ENCODE measurements at regions not wholly inside any gene's neighbourhood (a gene's known extent, or its start where the extent isn't known, plus 50 kb on each side); places are given as distances from the start of the nearest gene placed in this dataset.

DNA sequence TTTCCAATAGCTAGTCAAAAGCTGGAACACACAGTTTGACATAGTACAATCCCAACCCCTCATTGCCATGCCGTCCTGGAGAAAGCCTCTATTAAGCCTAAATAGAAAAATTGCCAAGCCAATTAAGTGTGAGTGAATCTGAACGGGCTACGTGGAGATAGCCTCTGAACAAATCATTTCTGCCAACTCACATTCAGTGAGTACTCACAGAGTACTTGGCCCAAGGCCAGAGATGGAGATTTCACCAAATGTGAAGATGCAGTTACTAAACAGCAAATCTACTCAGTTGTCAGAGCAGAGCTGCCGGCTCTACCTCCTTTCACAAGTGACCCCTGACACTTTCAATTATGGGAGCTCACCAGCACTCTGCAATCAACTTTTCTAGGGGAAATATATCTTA is 350.0 kb downstream of the GALC start:
- CTCF ChIA-PET, result no interaction called here
- 92% methylated on average over 4 of the region's 4 CpGs for WGBS (ENCODE audit: insufficient coverage)
- Histone ChIP-seq H3K27ac (ENCODE audit: insufficient read depth in 1 of 2, low read depth in 1 of 2, low read length in 2 of 2, poor library complexity in 1 of 2, severe bottlenecking in 2 of 2) (no peak overlapping the region), H3K36me3 (ENCODE audit: control insufficient read depth in 4 of 4, insufficient read depth in 4 of 4, low read length in 3 of 4) (no peaks in the 10 kb centered on the region), H3K4me1 (ENCODE audit: control extremely low read depth in 1 of 4, control insufficient read depth in 4 of 4, insufficient read depth in 4 of 4, low read length in 3 of 4) (no peaks in the 10 kb centered on the region), H3K27me3 (replicated peaks in 2 of 5; ENCODE audit: control insufficient read depth in 4 of 5, insufficient read depth in 5 of 5, low read length in 4 of 5) (no peaks in the 10 kb centered on the region), H3K9me3 (ENCODE audit: control extremely low read depth in 1 of 5, control insufficient read depth in 4 of 5, insufficient read depth in 2 of 5, low read depth in 1 of 5, low read length in 4 of 5) (no peaks in the 10 kb centered on the region), H3K4me3 (ENCODE audit: control insufficient read depth in 1 of 7, extremely low read depth in 1 of 7, insufficient read depth in 4 of 7, low read depth in 2 of 7, low read length in 6 of 7) (no peak overlapping the region)
- DNase-seq, result no peak
- POLR2A ChIA-PET, result no interaction called here

DNA sequence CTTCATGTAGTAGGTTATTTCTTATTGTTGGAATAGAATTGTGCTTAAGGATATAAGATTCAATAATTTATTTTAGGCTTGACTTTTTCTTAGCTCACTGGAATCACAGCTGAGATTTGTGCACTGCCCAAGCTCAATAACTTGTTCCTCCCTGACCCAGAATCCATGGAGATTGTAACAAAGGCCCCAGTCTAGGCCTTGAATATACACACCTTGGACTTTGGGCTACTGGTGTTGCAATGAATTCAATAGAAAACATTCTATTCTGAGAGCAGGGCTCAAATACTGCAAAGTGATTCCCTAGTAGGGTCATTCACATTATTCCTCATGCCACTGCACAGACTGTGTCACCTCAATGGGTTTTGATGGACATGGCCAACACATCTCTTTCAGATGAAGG is 352.4 kb downstream of the GALC start:
- ChIA-PET CTCF (no interaction called here), POLR2A (no interaction called here)
- H3K4me1 ChIP-seq (ENCODE audit: control extremely low read depth in 1 of 4, control insufficient read depth in 4 of 4, insufficient read depth in 4 of 4, low read length in 3 of 4), result no peaks in the 10 kb centered on the region
- H3K4me3 ChIP-seq (ENCODE audit: control insufficient read depth in 1 of 7, extremely low read depth in 1 of 7, insufficient read depth in 4 of 7, low read depth in 2 of 7, low read length in 6 of 7), result no peak overlapping the region
- no peak for DNase-seq
- no peaks in the 10 kb centered on the region for H3K36me3 ChIP-seq (ENCODE audit: control insufficient read depth in 4 of 4, insufficient read depth in 4 of 4, low read length in 3 of 4)
- no peaks in the 10 kb centered on the region for H3K9me3 ChIP-seq (ENCODE audit: control extremely low read depth in 1 of 5, control insufficient read depth in 4 of 5, insufficient read depth in 2 of 5, low read depth in 1 of 5, low read length in 4 of 5)
- H3K27me3 ChIP-seq (replicated peaks in 2 of 5; ENCODE audit: control insufficient read depth in 4 of 5, insufficient read depth in 5 of 5, low read length in 4 of 5), result no peaks in the 10 kb centered on the region
- no peak overlapping the region for H3K27ac ChIP-seq (ENCODE audit: insufficient read depth in 1 of 2, low read depth in 1 of 2, low read length in 2 of 2, poor library complexity in 1 of 2, severe bottlenecking in 2 of 2)

DNA sequence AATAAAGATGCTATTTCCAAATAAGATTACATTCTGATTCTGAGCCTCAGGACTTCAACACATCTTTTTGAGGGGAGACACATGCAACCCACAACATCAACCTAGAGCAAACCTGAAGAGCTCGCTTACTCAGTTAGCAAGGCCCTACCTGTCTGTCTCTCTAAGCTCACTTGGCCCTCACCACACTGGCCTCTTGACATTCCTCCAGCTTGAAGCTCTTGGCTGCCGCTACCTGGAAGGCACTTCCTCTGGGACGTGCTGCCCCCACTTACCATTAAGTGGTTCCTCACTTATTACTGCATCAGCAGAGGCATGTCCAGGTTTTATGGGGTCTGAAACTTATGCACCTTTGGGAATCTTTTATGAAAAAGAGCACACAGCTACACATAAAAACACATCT is 354.8 kb downstream of the GALC start:
- no peak for DNase-seq
- Histone ChIP-seq H3K4me1 (ENCODE audit: control extremely low read depth in 1 of 4, control insufficient read depth in 4 of 4, insufficient read depth in 4 of 4, low read length in 3 of 4) (no peaks in the 10 kb centered on the region), H3K36me3 (ENCODE audit: control insufficient read depth in 4 of 4, insufficient read depth in 4 of 4, low read length in 3 of 4) (no peaks in the 10 kb centered on the region), H3K27ac (ENCODE audit: insufficient read depth in 1 of 2, low read depth in 1 of 2, low read length in 2 of 2, poor library complexity in 1 of 2, severe bottlenecking in 2 of 2) (no peak overlapping the region), H3K4me3 (ENCODE audit: control insufficient read depth in 1 of 7, extremely low read depth in 1 of 7, insufficient read depth in 4 of 7, low read depth in 2 of 7, low read length in 6 of 7) (no peak overlapping the region), H3K27me3 (replicated peaks in 2 of 5; ENCODE audit: control insufficient read depth in 4 of 5, insufficient read depth in 5 of 5, low read length in 4 of 5) (no peaks in the 10 kb centered on the region), H3K9me3 (ENCODE audit: control extremely low read depth in 1 of 5, control insufficient read depth in 4 of 5, insufficient read depth in 2 of 5, low read depth in 1 of 5, low read length in 4 of 5) (no peaks in the 10 kb centered on the region)
- ChIA-PET POLR2A (no interaction called here), CTCF (no interaction called here)
- WGBS (ENCODE audit: insufficient coverage), result 93% methylated on average over 3 of the region's 3 CpGs

DNA sequence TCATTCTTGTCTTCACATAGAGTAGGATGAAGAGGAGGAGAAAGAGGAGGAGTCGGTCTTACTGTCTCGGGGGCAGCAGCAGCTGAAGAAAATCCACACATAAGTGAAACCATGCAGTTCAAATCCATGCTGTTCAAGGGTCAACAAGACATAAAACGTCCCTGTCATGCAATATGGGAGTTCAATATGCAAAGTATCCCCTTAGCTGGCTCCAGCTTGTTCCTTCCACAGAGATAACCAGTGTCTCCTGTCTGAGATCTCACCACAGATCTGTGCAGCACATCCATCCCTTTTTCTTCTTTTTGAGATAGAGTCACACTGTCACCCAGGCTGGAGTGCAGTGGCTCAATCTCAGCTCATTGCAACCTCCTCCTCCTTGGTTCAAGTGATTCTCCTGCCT is 357.5 kb downstream of the GALC start:
- Histone ChIP-seq H3K4me1 (ENCODE audit: control extremely low read depth in 1 of 4, control insufficient read depth in 4 of 4, insufficient read depth in 4 of 4, low read length in 3 of 4) (no peaks in the 10 kb centered on the region), H3K27ac (ENCODE audit: insufficient read depth in 1 of 2, low read depth in 1 of 2, low read length in 2 of 2, poor library complexity in 1 of 2, severe bottlenecking in 2 of 2) (no peak overlapping the region), H3K4me3 (ENCODE audit: control insufficient read depth in 1 of 7, extremely low read depth in 1 of 7, insufficient read depth in 4 of 7, low read depth in 2 of 7, low read length in 6 of 7) (no peak overlapping the region), H3K9me3 (ENCODE audit: control extremely low read depth in 1 of 5, control insufficient read depth in 4 of 5, insufficient read depth in 2 of 5, low read depth in 1 of 5, low read length in 4 of 5) (no peaks in the 10 kb centered on the region), H3K36me3 (ENCODE audit: control insufficient read depth in 4 of 4, insufficient read depth in 4 of 4, low read length in 3 of 4) (no peaks in the 10 kb centered on the region), H3K27me3 (replicated peaks in 2 of 5; ENCODE audit: control insufficient read depth in 4 of 5, insufficient read depth in 5 of 5, low read length in 4 of 5) (no peaks in the 10 kb centered on the region)
- ChIA-PET CTCF (interaction anchor here (1.1 kb wide), 1 partner anchor 10 kb away, joined by 3 read pairs; no protein-coding TSS in a partner anchor), POLR2A (no interaction called here)
- no peak for DNase-seq
- 85% methylated on average over 3 of the region's 3 CpGs for WGBS (ENCODE audit: insufficient coverage)

DNA sequence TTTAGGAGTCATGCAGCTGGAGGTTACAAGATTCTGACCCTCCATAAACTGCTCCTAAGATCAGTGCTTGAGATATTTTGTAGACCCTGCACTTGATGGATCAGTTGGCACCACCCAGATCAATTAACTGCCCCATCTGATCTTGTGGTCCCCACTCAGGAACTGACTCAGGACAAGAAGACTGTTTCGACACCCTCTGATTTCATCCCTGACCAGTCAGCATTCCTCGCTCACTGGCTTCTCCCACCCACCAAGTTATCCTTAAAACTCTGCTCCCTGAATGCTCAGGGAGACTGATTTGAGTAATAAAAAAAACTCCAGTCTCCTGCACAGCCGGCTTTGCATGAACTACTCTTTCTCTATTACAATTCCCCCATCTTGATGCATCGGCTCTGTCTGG is 360.2 kb downstream of the GALC start:
- Histone ChIP-seq H3K4me3 (ENCODE audit: control insufficient read depth in 1 of 7, extremely low read depth in 1 of 7, insufficient read depth in 4 of 7, low read depth in 2 of 7, low read length in 6 of 7) (no peak overlapping the region), H3K27me3 (replicated peaks in 2 of 5; ENCODE audit: control insufficient read depth in 4 of 5, insufficient read depth in 5 of 5, low read length in 4 of 5) (no peaks in the 10 kb centered on the region), H3K36me3 (ENCODE audit: control insufficient read depth in 4 of 4, insufficient read depth in 4 of 4, low read length in 3 of 4) (no peaks in the 10 kb centered on the region), H3K9me3 (ENCODE audit: control extremely low read depth in 1 of 5, control insufficient read depth in 4 of 5, insufficient read depth in 2 of 5, low read depth in 1 of 5, low read length in 4 of 5) (no peaks in the 10 kb centered on the region), H3K4me1 (ENCODE audit: control extremely low read depth in 1 of 4, control insufficient read depth in 4 of 4, insufficient read depth in 4 of 4, low read length in 3 of 4) (no peaks in the 10 kb centered on the region), H3K27ac (ENCODE audit: insufficient read depth in 1 of 2, low read depth in 1 of 2, low read length in 2 of 2, poor library complexity in 1 of 2, severe bottlenecking in 2 of 2) (no peak overlapping the region)
- WGBS (ENCODE audit: insufficient coverage), result no CpG with 5 or more reads among the region's 4 CpGs
- DNase-seq, result no peak
- POLR2A ChIA-PET, result no interaction called here
- CTCF ChIA-PET, result no interaction called here

DNA sequence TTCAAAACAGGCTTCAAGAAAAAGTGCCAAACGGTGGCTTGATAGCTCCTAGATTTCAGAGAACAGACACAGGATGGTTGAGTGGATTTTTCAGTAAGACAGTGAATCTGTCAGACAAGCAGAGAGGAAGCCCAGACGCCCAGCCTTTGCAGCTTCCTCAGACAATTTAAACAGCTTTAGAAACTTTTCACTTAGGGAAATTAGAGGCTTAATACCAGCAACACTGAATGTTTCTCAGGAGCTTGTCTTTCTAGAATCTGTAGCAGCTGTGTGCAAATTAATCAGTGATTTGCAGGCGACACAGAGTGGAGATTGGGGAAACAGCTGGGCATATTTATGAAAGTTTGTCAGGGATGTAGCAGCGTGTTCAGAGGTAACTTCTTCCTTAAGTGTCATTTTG is 362.1 kb downstream of the GALC start:
- WGBS (ENCODE audit: insufficient coverage), result 5% methylated on average over 3 of the region's 4 CpGs
- no peak overlapping the region for H3K27ac ChIP-seq (ENCODE audit: insufficient read depth in 1 of 2, low read depth in 1 of 2, low read length in 2 of 2, poor library complexity in 1 of 2, severe bottlenecking in 2 of 2)
- no peaks in the 10 kb centered on the region for H3K36me3 ChIP-seq (ENCODE audit: control insufficient read depth in 4 of 4, insufficient read depth in 4 of 4, low read length in 3 of 4)
- no peak overlapping the region for H3K4me3 ChIP-seq (ENCODE audit: control insufficient read depth in 1 of 7, extremely low read depth in 1 of 7, insufficient read depth in 4 of 7, low read depth in 2 of 7, low read length in 6 of 7)
- H3K9me3 ChIP-seq (ENCODE audit: control extremely low read depth in 1 of 5, control insufficient read depth in 4 of 5, insufficient read depth in 2 of 5, low read depth in 1 of 5, low read length in 4 of 5), result no peaks in the 10 kb centered on the region
- no peaks in the 10 kb centered on the region for H3K27me3 ChIP-seq (replicated peaks in 2 of 5; ENCODE audit: control insufficient read depth in 4 of 5, insufficient read depth in 5 of 5, low read length in 4 of 5)
- CTCF ChIA-PET, result no interaction called here
- POLR2A ChIA-PET, result no interaction called here
- peak in 1 of 3 donors; percentile 66 for DNase-seq
- H3K4me1 ChIP-seq (ENCODE audit: control extremely low read depth in 1 of 4, control insufficient read depth in 4 of 4, insufficient read depth in 4 of 4, low read length in 3 of 4), result no peaks in the 10 kb centered on the region

DNA sequence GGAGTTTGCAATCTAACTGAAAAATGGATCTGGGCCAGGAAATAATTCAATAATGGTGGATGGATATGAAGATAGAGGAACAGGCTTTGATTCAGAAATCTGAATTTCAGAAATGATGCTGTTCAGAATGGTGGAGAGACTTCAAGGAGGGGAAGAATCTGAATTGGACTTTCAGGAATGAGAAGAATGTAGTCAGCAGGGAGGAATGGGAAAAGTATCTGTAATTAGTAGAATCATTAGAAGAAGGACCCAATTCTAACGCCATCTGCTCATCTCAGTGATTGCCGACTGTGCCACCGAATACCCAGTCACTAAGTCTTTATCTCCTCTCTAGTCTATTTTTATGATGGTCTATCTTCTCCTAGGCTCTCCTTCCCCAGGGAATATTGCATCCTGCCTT is 363.2 kb downstream of the GALC start:
- no peak for DNase-seq
- ChIA-PET CTCF (interaction anchor here (0.8 kb wide), 1 partner anchor 10 kb away, joined by 3 read pairs; no protein-coding TSS in a partner anchor), POLR2A (no interaction called here)
- Histone ChIP-seq H3K36me3 (ENCODE audit: control insufficient read depth in 4 of 4, insufficient read depth in 4 of 4, low read length in 3 of 4) (no peaks in the 10 kb centered on the region), H3K27me3 (replicated peaks in 2 of 5; ENCODE audit: control insufficient read depth in 4 of 5, insufficient read depth in 5 of 5, low read length in 4 of 5) (no peaks in the 10 kb centered on the region), H3K4me3 (ENCODE audit: control insufficient read depth in 1 of 7, extremely low read depth in 1 of 7, insufficient read depth in 4 of 7, low read depth in 2 of 7, low read length in 6 of 7) (no peak overlapping the region), H3K9me3 (ENCODE audit: control extremely low read depth in 1 of 5, control insufficient read depth in 4 of 5, insufficient read depth in 2 of 5, low read depth in 1 of 5, low read length in 4 of 5) (no peaks in the 10 kb centered on the region), H3K4me1 (ENCODE audit: control extremely low read depth in 1 of 4, control insufficient read depth in 4 of 4, insufficient read depth in 4 of 4, low read length in 3 of 4) (no peaks in the 10 kb centered on the region), H3K27ac (ENCODE audit: insufficient read depth in 1 of 2, low read depth in 1 of 2, low read length in 2 of 2, poor library complexity in 1 of 2, severe bottlenecking in 2 of 2) (no peak overlapping the region)
- 84% methylated on average over 3 of the region's 3 CpGs for WGBS (ENCODE audit: insufficient coverage)

Measured in common myeloid progenitor, CD34-positive (primary cell).